ENCODE measurements at regions not wholly inside any gene's neighbourhood (a gene's known extent, or its start where the extent isn't known, plus 50 kb on each side); places are given as distances from the start of the nearest gene placed in this dataset.
A peak's percentile ranks its signal among the peaks of the same experiment; 100 is the strongest.
"Not testable (repeated sequence)": the region's sequence is repeated elsewhere in the genome, so short reads cannot be mapped to it uniquely, and the experiment has no call there.

DNA sequence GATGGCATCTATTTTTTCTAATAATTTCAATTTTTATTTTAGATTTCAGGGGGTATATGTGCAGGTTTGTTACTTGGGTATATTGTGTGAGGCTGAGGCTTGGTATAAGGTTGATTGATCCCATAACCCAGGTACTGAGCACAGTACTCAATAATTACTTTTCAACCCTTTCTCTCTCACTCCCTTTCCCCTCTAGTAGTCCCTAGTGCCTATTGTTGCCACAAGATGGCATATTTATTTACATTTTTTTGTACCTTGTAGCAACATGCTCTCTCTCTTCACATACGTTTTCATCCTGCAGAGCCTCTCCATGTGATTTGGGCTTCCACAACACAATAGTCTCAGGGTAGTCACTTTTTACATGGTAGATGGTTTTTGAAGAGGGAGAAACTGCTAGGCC lies 172.0 kb downstream of the ATOH1 start:
- DNase-seq = no peak
- in situ Hi-C loops (cut with MboI; ENCODE audit: low pct_unique_long_range_greater_than_20kb, low sequenced_read_pairs) = no loop called here

DNA sequence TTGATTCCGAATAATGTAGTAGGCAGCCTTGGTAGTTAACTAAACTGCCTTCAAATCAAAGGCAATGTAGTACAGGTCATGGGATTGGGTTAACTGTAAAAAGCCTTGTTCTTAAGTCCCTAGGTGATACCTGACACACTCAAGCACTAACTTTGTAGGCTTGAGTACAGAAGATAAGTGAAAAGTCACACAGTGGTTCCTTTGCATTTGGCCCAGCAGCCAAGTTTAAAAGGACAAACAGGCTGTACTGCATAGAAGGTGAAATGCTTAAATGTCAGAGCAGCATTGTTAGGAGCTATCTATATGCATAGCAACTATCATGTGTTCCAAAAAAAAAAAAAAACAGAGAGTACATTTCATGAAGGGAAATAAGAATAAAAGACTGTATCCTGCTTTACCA lies 178.4 kb downstream of the ATOH1 start:
- in situ Hi-C loops (cut with MboI; ENCODE audit: low pct_unique_long_range_greater_than_20kb, low sequenced_read_pairs) = no loop called here
- DNase-seq = no peak

DNA sequence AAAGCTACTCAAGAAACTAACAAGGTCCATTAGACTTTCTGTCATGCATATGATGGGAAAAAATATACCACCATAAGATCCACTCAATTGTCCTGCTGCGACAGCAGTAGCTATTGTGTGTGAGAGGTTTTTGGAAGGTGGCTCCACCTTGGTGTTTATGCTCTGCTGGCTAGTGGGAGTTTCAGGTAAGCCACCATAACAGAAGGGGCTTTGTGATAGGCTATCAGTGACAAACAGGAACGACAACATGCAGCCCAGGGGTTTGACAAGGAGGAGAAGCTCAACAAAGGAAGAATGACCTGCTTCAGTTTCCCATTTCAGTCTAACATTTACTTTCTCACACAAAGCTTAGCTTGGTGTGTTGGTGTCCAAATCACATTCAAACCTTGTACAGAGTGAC lies 182.6 kb downstream of the ATOH1 start:
- no peak for DNase-seq
- in situ Hi-C loops (cut with MboI; ENCODE audit: low pct_unique_long_range_greater_than_20kb, low sequenced_read_pairs) = no loop called here

DNA sequence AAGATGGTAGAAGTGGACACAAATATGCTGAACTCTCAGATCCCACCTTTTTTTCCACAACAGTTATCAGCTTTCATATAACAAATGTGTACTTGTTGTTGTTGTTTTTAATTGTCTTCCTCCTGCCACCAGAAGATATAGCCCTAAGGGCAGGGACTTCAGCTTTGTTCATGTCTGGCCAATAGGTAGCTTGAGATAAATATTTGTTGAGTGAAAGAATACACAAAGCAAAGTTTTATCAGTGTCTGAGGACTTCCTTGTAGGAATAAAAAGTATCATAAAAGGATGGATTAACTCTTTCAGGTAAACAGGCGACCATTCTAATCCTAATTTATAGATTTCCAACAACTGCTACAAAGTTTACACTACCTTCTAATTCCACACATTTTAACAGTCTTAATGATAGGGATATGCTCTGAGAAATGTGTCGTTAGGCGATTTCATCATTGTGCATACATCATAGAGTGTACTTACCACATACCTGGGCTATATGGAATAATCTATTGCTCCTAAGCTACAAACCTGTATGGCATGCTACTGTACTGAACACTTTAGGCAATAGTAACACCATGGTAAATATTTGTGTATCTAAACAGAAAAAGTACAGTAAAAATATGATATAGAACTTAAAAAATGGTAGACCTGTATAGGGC lies 186.1 kb downstream of the ATOH1 start:
- in situ Hi-C loops (cut with MboI; ENCODE audit: low pct_unique_long_range_greater_than_20kb, low sequenced_read_pairs) = no loop called here
- DNase-seq = no peak

DNA sequence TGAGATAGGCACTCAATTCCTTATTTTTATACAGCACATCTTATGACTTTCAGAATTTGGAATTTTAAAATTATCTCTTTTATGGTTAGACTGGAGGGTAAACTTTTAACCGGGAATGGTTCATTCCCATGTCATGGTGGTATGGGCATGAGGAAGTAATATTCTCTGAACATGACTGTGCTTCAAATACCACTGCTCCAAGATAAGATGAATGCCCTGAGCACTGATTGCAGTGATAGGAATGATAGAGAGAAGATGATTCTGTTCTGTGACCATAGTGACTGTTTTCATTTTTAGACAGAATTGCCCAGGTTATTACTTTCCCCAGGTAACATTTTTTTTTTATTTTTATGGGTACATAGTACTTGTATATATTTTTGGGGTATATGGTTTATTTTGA lies 187.4 kb downstream of the ATOH1 start:
- in situ Hi-C loops (cut with MboI; ENCODE audit: low pct_unique_long_range_greater_than_20kb, low sequenced_read_pairs) = no loop called here
- no peak for DNase-seq

DNA sequence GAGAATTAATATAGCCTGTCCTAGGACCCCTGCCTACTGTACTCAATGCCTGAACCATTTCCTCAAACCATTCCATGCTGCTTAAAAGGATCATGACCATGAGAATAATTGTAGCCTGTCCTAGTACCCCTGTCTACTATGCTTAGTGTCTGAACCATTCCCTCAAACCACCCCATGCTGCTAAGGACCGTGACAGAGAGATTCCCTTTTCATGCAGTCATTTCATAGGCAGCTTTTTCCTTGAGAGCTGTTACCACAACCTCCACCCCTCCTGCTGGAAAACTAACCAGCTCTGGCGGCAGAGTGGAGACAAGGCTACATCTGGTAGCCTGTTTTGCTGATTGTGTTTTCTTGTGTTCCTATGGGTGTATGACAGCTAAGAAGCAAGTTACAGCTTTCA lies 174.9 kb upstream of the SMARCAD1 start:
- in situ Hi-C loops (cut with MboI; ENCODE audit: low pct_unique_long_range_greater_than_20kb, low sequenced_read_pairs) = no loop called here
- no peak for DNase-seq

DNA sequence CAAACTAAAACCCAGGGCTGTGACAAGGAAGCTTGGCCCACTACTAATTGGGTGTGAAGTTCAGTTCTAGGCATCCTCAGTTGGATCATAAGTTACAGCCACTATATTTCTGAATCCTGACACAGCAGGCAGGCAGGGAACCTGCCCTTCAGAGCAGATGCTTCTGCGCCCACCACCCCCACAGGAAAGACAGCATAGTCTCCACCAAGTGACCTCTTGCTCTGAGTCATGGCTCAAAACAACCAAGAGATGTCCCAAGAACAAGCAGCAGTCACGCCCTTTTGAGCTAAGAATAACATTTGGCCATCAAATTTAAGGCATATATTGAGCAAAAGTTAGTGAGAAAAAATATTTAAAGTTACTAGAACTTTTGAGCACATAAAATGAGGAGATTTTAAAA lies 170.7 kb upstream of the SMARCAD1 start:
- DNase-seq = no peak
- in situ Hi-C loops (cut with MboI; ENCODE audit: low pct_unique_long_range_greater_than_20kb, low sequenced_read_pairs) = no loop called here

DNA sequence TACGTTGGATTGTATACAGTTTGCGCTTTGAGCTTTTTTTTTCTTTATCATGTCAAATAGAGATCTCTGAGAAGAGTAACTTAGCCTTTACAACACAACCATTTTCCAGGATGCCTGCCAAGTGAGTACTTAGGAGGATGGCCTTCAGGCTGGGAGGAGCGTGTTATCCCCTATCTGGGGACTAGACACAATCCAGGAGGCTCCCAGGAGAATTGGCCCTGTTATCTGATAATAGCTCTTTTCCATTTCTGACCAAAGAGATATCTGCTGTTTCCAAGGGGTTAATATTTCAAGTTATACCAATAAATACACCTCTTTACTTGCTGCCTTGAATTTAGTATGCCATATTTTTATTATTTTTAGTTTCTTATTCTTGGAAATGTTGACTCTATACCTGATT lies 169.5 kb upstream of the SMARCAD1 start:
- in situ Hi-C loops (cut with MboI; ENCODE audit: low pct_unique_long_range_greater_than_20kb, low sequenced_read_pairs) = no loop called here
- DNase-seq = no peak

DNA sequence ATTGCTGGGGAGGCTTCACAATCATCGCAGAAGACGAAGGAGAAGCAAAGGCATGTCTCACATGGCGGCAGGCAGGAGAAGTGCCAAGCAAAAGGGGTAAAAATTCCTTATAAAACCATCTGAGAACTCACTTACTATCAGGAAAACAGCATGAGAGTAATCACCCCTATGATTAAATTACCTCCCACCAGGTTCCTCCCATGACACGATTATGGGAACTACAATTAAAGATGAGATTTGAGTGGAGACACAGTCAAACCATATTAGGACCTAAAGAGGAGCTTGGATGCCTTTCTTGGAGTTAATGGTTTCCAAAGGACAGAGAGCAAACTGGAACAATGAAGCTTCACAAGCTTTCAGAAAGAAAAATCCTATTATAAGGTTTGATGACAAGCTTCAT lies 168.4 kb upstream of the SMARCAD1 start:
- in situ Hi-C loops (cut with MboI; ENCODE audit: low pct_unique_long_range_greater_than_20kb, low sequenced_read_pairs) = no loop called here

DNA sequence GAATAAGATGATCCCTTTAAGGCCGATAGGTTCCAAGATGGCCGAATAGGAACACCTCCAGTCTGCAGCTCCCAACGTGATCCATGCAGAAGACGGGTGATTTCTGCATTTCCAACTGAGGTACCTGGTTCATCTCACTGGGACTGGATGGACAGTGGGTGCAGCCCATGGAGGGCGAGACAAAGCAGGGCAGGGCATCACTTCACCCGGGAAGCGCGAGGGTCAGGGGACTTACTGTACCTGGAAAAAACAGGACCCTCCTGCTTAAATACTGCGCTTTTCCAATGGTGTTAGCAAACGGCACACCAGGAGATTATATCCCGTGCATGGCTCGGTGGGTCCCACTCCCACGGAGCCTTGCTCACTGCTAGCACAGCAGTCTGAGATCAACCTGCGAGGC lies 163.2 kb upstream of the SMARCAD1 start:
- DNase-seq; in situ Hi-C loops (cut with MboI; ENCODE audit: low pct_unique_long_range_greater_than_20kb, low sequenced_read_pairs): not testable (repeated sequence)

More for the DNA sequence above, 168.4 kb upstream of the SMARCAD1 start:
- DNase-seq = no peak

DNA sequence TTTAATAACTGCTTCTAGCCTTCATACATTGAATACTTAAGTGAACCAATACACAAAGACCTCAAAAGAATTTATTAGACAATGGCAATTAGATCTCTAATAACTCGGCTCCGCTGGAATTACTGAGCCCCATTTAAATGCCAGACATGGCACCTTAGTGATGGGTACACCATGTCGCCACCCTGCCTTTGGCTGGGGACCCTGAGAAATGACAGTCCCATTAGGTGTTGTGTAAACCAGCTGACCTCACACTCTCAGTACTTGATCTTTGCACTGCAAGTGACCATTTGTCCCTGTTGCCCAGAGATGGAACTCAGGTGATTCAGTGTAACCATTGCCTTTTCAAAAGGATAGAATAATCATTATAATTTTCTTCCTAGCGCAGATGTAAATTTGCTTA lies 144.6 kb upstream of the SMARCAD1 start:
- in situ Hi-C loops (cut with MboI; ENCODE audit: low pct_unique_long_range_greater_than_20kb, low sequenced_read_pairs) = no loop called here
- no peak for DNase-seq

DNA sequence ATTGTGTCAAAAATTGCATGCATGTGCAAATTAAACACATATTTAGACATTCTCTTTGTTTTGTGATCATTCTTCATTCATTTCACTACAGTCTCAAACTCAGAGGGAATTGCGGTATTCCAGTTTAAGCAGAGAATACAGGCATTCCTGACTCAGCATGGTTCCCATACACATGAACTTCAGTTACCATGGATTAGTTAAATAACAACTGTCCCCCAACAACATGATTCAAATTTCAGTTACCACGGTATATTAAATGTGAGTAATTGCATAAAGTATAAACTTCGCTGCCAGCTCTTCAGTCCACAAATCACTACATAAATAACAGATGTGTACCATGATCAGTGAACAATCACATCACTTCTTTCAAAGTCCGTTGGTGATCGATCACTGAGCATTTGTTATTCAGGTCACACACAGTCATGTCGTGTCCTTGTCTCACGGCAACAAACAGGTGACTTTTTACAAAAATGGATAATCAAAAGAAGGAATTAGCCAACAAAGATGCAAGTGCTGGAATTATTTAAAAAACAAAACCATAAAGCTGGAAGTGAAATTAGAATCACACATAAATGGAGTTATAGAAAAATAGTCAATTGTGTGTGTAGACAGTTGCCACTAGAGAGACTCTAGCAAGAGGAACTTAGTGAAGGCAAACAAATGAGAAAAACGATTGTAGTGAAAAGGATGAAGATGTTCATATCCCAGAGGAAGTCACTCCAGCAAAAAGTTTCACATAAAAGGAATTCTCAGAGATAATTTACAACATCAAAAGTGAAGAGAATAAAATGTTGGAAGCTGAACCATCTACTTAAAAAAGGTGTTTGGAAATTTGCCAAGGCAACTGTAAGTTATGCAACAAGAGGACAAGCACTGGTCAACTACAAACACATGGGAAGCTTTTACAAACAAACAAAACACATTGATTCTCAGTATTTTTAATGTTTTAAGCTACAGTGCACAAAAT lies 138.6 kb upstream of the SMARCAD1 start:
- in situ Hi-C loops (cut with MboI; ENCODE audit: low pct_unique_long_range_greater_than_20kb, low sequenced_read_pairs) = no loop called here
- DNase-seq = no peak

DNA sequence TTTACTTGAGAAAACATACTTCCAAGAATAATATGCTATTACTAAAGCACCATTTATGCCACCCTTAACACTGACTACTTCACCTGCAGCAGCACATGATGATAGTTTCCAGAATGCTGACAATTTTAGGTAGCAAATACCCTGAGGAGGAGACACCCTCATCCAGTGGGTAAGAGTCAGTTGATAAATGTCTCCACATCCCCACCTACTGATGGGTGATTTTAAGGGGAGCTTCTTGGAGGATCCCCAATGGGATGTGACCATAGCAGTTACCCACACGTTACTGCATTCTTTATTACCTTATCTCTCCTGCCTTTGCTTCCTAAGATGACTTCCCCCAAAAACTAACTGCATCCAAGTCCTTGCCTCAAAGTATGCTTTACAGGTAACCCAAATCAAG lies 131.2 kb upstream of the SMARCAD1 start:
- in situ Hi-C loops (cut with MboI; ENCODE audit: low pct_unique_long_range_greater_than_20kb, low sequenced_read_pairs) = no loop called here
- DNase-seq = no peak

DNA sequence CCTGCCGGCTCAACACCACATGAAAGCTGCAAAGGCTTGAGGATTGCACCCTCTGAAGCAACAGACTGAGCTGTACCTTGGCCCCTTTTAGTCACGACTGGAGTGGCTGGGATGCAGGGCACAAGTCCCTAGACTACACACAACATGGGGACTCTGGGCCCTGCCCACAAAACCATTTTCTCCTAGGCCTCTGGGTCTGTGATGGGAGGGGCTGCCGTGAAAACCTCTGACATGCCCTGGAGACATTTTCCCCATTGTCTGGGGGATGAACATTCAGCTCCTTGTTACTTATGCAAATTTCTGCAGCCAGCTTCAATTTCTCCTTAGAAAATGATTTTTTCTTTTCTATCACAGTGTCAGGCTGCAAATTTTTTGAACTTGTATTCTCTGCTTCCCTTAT lies 123.5 kb upstream of the SMARCAD1 start:
- no peak for DNase-seq

DNA sequence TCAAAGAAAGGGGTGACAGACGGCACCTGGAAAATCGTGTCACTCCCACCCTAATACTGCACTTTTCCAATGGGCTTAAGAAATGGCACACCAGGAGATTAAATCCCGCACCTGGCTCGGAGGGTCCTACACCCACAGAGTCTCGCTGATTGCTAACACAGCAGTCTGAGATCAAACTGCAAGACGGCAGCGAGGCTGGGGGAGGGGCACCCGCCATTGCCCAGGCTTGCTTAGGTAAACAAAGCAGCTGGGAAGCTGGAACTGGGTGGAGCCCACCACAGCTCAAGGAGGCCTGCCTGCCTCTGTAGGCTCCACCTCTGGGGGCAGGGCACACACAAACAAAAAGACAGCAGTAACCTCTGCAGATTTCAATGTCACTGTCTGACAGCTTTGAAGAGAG lies 108.5 kb upstream of the SMARCAD1 start:
- DNase-seq; in situ Hi-C loops (cut with MboI; ENCODE audit: low pct_unique_long_range_greater_than_20kb, low sequenced_read_pairs): not testable (repeated sequence)

More for the DNA sequence above, 123.5 kb upstream of the SMARCAD1 start:
- in situ Hi-C loops (cut with MboI; ENCODE audit: low pct_unique_long_range_greater_than_20kb, low sequenced_read_pairs) = no loop called here

DNA sequence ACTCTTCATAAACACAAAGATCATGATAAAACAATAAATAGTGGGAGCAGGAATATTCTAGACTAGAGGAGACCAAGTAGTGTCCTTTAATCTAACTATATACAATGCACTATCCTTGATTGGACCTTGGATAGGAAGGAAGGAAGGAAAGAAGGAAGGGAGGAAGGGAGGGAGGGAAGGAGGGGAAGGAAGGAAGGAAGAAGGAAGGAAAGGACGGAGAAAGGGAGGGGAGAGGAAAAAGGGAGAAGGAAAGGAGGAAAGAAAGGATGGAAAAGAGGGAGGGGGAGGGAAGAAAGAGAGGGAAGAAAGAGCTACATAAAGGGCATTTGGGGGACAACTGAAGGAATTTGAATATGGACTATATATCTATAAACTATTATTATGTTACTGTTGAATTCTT lies 95.0 kb upstream of the SMARCAD1 start:
- DNase-seq = no peak
- in situ Hi-C loops (cut with MboI; ENCODE audit: low pct_unique_long_range_greater_than_20kb, low sequenced_read_pairs) = no loop called here

DNA sequence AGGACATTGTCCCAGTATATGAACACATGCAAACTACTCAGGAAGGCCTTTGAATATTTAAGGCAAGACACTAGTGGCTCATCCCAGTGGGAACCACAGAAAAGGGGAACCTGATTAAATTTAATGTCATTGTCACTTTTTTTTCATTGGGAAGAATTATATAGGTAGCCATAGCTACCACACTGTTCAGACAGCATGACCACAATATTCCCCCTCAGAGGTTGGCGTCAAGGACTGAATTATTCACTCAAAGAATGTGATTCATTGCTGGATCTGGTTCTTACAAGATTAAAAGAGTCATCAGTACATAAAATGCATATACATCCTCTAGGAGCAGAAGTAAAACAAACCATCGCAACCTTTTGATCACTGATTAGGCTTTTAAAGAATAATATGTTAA lies 92.0 kb upstream of the SMARCAD1 start:
- in situ Hi-C loops (cut with MboI; ENCODE audit: low pct_unique_long_range_greater_than_20kb, low sequenced_read_pairs) = no loop called here
- DNase-seq = no peak

DNA sequence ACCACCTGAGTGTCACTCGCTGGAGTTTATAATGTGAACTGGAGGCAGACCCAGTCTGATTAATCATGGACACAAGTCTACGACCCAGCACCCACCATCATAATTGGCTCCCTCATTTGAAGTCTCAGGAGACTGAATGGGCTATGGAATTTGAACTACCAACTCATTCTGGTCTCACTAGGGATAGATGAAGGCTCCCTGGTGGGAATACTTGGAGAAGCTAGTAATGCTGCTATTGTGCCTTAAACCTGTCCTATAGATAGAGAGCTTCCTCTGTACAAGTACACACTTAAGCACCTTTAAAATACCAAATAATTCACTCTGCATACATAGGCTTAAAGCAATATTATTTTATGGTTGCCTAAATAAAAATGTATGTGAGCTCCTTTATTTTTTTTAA lies 90.8 kb upstream of the SMARCAD1 start:
- in situ Hi-C loops (cut with MboI; ENCODE audit: low pct_unique_long_range_greater_than_20kb, low sequenced_read_pairs) = no loop called here
- no peak for DNase-seq

DNA sequence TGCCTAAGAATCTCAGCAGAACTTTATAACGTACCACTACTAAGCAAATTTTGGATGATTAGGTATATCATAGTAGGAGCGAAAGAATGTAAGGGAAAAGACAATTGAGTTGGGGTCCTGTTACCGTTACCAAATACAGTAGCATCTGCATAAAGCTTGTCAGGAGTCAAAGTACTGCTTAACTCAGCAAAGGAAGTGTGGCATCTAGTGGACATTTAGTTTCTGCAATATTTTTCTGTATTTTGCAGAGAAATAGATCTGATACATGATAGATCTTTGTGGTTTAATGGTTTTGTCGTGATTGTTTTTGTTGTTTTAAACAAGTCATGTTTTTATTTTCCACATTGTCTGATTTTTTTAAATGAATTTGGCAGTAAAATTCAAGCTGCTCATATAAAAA lies 81.0 kb upstream of the SMARCAD1 start:
- DNase-seq = peak; percentile 7
- in situ Hi-C loops (cut with MboI; ENCODE audit: low pct_unique_long_range_greater_than_20kb, low sequenced_read_pairs) = no loop called here

DNA sequence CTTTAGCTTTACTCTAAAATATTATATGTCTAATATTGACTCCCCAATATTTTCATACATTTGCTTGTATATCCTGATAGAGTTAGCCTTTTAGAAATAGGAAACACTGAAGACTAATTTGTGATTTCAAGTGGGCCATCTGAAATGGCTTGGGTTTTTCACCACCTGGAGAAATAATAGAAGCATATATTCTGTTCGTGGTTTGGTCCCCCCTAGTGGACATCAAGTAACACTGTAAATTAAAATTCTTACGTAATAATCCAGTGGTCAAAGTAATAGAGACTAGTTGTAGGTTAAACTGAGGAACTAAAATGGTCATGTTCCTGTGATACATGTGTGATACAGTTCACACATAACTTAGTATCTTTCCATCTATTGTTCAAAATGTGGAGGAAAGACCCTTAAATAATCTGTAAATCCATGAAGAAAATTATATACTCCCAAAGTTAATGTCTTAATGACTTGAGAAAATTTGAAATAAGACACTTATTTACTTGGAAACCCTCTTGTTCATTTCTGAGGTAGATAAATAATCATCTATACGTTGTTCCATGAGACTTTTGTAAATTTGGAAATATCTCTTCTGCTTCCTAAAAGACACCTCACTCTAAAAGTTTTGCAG lies 79.8 kb upstream of the SMARCAD1 start:
- in situ Hi-C loops (cut with MboI; ENCODE audit: low pct_unique_long_range_greater_than_20kb, low sequenced_read_pairs) = no loop called here
- DNase-seq = peak; percentile 26
